Esophagus squamous epithelium (tissue), 4 donors: ENCODE measurements at regions not wholly inside any gene's neighbourhood (a gene's known extent, or its start where the extent isn't known, plus 50 kb on each side); places are given as distances from the start of the nearest gene placed in this dataset.

Source experiments
- POLR2A ChIP-seq, 4 donors: fragments of 450-650 bp; IDR thresholded peaks; one replicate each; pipeline ENCODE4 v1.6.1; 2017; ENCODE audit warnings: antibody characterized with exemption in 4 of 4, mild to moderate bottlenecking in 4 of 4, moderate library complexity in 3 of 4
- TF ChIP-seq, protein P1 (sequence below), 6 experiments: fragments of 450-650 bp in 4 of 6; fragments of 200-600 bp in 2 of 6; sonication (generic) in 2 of 6; IDR thresholded peaks; one replicate each; pipeline ENCODE4 v1.5.1; 2016 to 2019; ENCODE audit warnings: antibody characterized with exemption in 6 of 6, mild to moderate bottlenecking in 4 of 6, moderate library complexity in 4 of 6

GRCh38 chr5:168165977-168166376 lies 125.5 kb upstream of the WWC1 start:
- TF ChIP-seq, protein P1, sequence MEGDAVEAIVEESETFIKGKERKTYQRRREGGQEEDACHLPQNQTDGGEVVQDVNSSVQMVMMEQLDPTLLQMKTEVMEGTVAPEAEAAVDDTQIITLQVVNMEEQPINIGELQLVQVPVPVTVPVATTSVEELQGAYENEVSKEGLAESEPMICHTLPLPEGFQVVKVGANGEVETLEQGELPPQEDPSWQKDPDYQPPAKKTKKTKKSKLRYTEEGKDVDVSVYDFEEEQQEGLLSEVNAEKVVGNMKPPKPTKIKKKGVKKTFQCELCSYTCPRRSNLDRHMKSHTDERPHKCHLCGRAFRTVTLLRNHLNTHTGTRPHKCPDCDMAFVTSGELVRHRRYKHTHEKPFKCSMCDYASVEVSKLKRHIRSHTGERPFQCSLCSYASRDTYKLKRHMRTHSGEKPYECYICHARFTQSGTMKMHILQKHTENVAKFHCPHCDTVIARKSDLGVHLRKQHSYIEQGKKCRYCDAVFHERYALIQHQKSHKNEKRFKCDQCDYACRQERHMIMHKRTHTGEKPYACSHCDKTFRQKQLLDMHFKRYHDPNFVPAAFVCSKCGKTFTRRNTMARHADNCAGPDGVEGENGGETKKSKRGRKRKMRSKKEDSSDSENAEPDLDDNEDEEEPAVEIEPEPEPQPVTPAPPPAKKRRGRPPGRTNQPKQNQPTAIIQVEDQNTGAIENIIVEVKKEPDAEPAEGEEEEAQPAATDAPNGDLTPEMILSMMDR (IDR thresholded peaks at IDR 0.05), result no peak
- TF ChIP-seq POLR2A (IDR thresholded peaks at IDR 0.05), result no peak
